ENCODE measurements at regions not wholly inside any gene's neighbourhood (a gene's known extent, or its start where the extent isn't known, plus 50 kb on each side); places are given as distances from the start of the nearest gene placed in this dataset.

GRCh38 chr12:65623507-65623906, 200.8 kb upstream of the HMGA2 start:
- DNase-seq (ENCODE audit: low spot score, unreplicated experiment) = no peak
- Mint-ChIP-seq H3K27me3 (peaks cover 3% of the 10 kb centered on the region), H3K9me3 (ENCODE audit: low read depth) (no peaks in the 10 kb centered on the region), H3K4me1 (ENCODE audit: low read depth) (peaks cover 12% of the 10 kb centered on the region), H3K4me3 (ENCODE audit: low read depth) (no peak overlapping the region), H3K36me3 (ENCODE audit: insufficient read depth) (no peaks in the 10 kb centered on the region), H3K27ac (no peak overlapping the region)
- no peak for TF ChIP-seq CTCF (IDR thresholded peaks at IDR 0.05; ENCODE audit: unreplicated experiment)

DNA sequence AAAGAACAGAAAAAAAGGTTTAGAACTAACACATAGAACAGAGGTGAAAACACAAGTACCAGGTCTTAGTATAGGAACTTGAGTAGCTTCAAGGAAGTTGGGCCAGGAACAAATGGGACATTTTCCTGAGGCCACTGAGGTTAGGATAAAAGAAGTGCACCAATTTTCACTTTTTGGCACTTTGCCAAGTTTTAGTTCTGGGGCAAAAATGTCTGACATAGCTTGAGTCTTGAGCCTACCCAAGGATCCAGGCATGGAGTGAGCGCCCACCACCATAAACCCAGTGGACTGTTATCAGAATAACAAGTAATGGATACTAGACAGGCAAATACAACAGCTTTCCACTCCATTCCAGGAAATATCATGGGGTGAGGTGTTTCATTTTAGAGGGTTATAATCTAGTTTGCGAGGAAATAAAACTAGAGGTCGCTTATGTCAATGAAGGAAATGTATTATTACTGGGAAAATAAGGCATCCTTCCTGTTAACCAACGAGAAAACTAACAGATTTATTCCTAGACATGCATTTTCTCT, 199.7 kb upstream of the HMGA2 start:
- peaks cover 3% of the 10 kb centered on the region for H3K27me3 Mint-ChIP-seq
- H3K4me3 Mint-ChIP-seq (ENCODE audit: low read depth) = no peak overlapping the region
- H3K36me3 Mint-ChIP-seq (ENCODE audit: insufficient read depth) = no peaks in the 10 kb centered on the region
- DNase-seq (ENCODE audit: low spot score, unreplicated experiment) = no peak
- no peak for TF ChIP-seq CTCF (IDR thresholded peaks at IDR 0.05; ENCODE audit: unreplicated experiment)
- no peak overlapping the region for H3K27ac Mint-ChIP-seq
- H3K9me3 Mint-ChIP-seq (ENCODE audit: low read depth) = no peaks in the 10 kb centered on the region
- peaks cover 5% of the 10 kb centered on the region for H3K4me1 Mint-ChIP-seq (ENCODE audit: low read depth)

DNA sequence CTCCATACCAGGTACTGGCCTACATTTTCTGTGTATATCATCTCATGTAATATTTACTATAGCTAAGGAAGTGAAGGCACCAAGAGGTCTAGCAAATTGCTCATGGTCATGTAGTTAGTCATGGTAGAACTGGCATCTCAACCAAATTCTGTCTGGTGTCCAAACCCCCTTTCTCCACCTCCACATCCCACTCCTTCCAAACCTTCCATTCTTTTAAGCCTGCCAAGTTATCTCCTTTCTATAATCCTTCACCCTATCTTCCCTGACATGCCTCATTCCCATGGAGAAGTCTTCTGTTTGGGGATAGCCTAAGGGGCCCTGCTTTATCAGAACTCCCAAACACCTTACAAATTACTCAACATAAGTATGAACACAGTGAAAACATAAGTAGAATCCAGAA, 196.2 kb upstream of the HMGA2 start:
- H3K4me1 Mint-ChIP-seq (ENCODE audit: low read depth) = peaks cover 11% of the 10 kb centered on the region

GRCh38 chr12:65630555-65630954, 193.7 kb upstream of the HMGA2 start:
- TF ChIP-seq CTCF (IDR thresholded peaks at IDR 0.05; ENCODE audit: unreplicated experiment) = no peak
- Mint-ChIP-seq H3K4me3 (ENCODE audit: low read depth) (no peak overlapping the region), H3K27ac (no peak overlapping the region), H3K9me3 (ENCODE audit: low read depth) (no peaks in the 10 kb centered on the region), H3K4me1 (ENCODE audit: low read depth) (peaks cover 15% of the 10 kb centered on the region), H3K27me3 (no peaks in the 10 kb centered on the region), H3K36me3 (ENCODE audit: insufficient read depth) (no peaks in the 10 kb centered on the region)
- no peak for DNase-seq (ENCODE audit: low spot score, unreplicated experiment)

More for the DNA sequence above, 196.2 kb upstream of the HMGA2 start:
- Mint-ChIP-seq H3K27ac (no peak overlapping the region), H3K9me3 (ENCODE audit: low read depth) (no peaks in the 10 kb centered on the region), H3K27me3 (peaks cover 3% of the 10 kb centered on the region), H3K4me3 (ENCODE audit: low read depth) (no peak overlapping the region), H3K36me3 (ENCODE audit: insufficient read depth) (no peaks in the 10 kb centered on the region)
- no peak for TF ChIP-seq CTCF (IDR thresholded peaks at IDR 0.05; ENCODE audit: unreplicated experiment)
- DNase-seq (ENCODE audit: low spot score, unreplicated experiment) = no peak

DNA sequence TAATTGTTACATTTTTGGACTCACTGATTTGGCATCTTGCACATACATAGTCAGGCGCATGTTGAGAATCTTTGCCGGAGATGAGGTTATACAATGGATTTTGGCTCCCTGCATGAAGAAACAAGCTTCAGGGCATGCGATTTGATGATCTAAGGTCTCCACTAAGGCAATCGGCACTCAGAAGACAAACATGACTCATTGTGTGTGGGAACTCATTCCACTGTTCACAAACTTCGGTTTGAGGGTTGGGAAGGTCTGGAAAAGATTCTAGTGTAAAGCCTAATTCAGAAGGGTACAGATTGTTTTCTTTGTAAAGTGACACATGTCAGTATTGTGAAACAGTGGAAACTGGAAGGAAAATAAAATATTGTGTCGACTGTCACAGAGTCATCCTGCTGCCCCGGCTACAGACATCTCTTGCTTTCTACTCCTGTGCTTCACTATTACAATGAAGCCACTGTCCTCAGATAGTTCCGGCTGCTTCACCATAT, 192.6 kb upstream of the HMGA2 start:
- H3K4me1 Mint-ChIP-seq (ENCODE audit: low read depth) = peaks cover 15% of the 10 kb centered on the region
- no peak overlapping the region for H3K4me3 Mint-ChIP-seq (ENCODE audit: low read depth)
- no peak for TF ChIP-seq CTCF (IDR thresholded peaks at IDR 0.05; ENCODE audit: unreplicated experiment)
- no peak for DNase-seq (ENCODE audit: low spot score, unreplicated experiment)
- H3K36me3 Mint-ChIP-seq (ENCODE audit: insufficient read depth) = no peaks in the 10 kb centered on the region
- no peaks in the 10 kb centered on the region for H3K27me3 Mint-ChIP-seq
- no peaks in the 10 kb centered on the region for H3K9me3 Mint-ChIP-seq (ENCODE audit: low read depth)
- no peak overlapping the region for H3K27ac Mint-ChIP-seq
